Left cardiac atrium (tissue), 4 donors: ENCODE measurements at regions not wholly inside any gene's neighbourhood (a gene's known extent, or its start where the extent isn't known, plus 50 kb on each side); places are given as distances from the start of the nearest gene placed in this dataset.
"Not testable (repeated sequence)": the region's sequence is repeated elsewhere in the genome, so short reads cannot be mapped to it uniquely, and the experiment has no call there.

Experiments used
- ATAC-seq, 2 donors: fragments of 200-7000 bp; cut with Tn5 transposase; one replicate each; pipeline ENCODE4 v1.9.1; 2020; ENCODE audit warnings: mild to moderate bottlenecking in 2 of 2, moderate library complexity in 2 of 2
- DNase-seq: peaks from one replicate; pipeline ENCODE4 v3.0.0-alpha.2; 2020
- intact Hi-C, 2 donors: fragments of 100-400 bp; cut with DNase I; formaldehyde crosslinking; loops; one replicate each; pipeline versions ENCODE4 v1.14.1 to v1.15.1; 2022 to 2023
- donor health status: DM: no; HTN: yes; CAD: no.
- donor health status: DM: no; HTN: yes; CAD: no; lungs with severe emphysema.
- donor health status: DM: yes; HTN: yes; CAD: no.
- donor health status: Dilated cardiomyopathy.

- DNase-seq (no peak), ATAC-seq (no peak)
- intact Hi-C loops, result no loop called here
These were observed 57.7 kb downstream of the RAD51AP2 start for GRCh38 chr2:17460371-17461086.

GRCh38 chr2:17455343-17455742, 62.9 kb downstream of the RAD51AP2 start:
- intact Hi-C loops, result no loop called here
- DNase-seq (no peak), ATAC-seq (no peak)

- not testable (repeated sequence) for ATAC-seq
These were observed 72.0 kb downstream of the RAD51AP2 start for GRCh38 chr2:17446191-17446590.

GRCh38 chr2:17445744-17446143, 72.5 kb downstream of the RAD51AP2 start:
- ATAC-seq, result no peak
- intact Hi-C loops, result no loop called here
- DNase-seq, result no peak

More at GRCh38 chr2:17446191-17446590, 72.0 kb downstream of the RAD51AP2 start:
- DNase-seq, intact Hi-C loops: not testable (repeated sequence)

GRCh38 chr2:17442334-17442733, 75.9 kb downstream of the RAD51AP2 start:
- intact Hi-C loops, result no loop called here
- ATAC-seq (no peak), DNase-seq (no peak)

- DNase-seq (no peak), ATAC-seq (no peak)
- intact Hi-C loops, result no loop called here
These were observed 76.5 kb downstream of the RAD51AP2 start for GRCh38 chr2:17441790-17442189.

- no peak for ATAC-seq
- DNase-seq, result no peak
- intact Hi-C loops, result no loop called here
These were observed 77.0 kb downstream of the RAD51AP2 start for GRCh38 chr2:17441055-17441771.

- intact Hi-C loops, result no loop called here
- no peak for ATAC-seq
- no peak for DNase-seq
These were observed 87.9 kb downstream of the RAD51AP2 start for GRCh38 chr2:17430326-17430725.

- intact Hi-C loops, result no loop called here
- ATAC-seq (no peak), DNase-seq (no peak)
These were observed 89.1 kb downstream of the RAD51AP2 start for GRCh38 chr2:17429130-17429529.

GRCh38 chr2:17427401-17427800, 90.8 kb downstream of the RAD51AP2 start:
- intact Hi-C loops, result no loop called here
- ATAC-seq (no peak), DNase-seq (no peak)

GRCh38 chr2:17426743-17427142, 91.5 kb downstream of the RAD51AP2 start:
- intact Hi-C loops, result no loop called here
- no peak for DNase-seq
- no peak for ATAC-seq

- intact Hi-C loops, result no loop called here
- no peak for ATAC-seq
- no peak for DNase-seq
These were observed 96.2 kb downstream of the RAD51AP2 start for GRCh38 chr2:17422061-17422460.

- DNase-seq, result no peak
- intact Hi-C loops, result no loop called here
- ATAC-seq, result no peak
These were observed 101.3 kb downstream of the RAD51AP2 start for GRCh38 chr2:17416884-17417391.

GRCh38 chr2:17413036-17413435, 105.2 kb downstream of the RAD51AP2 start:
- DNase-seq (no peak), ATAC-seq (no peak)
- intact Hi-C loops, result no loop called here

- ATAC-seq (no peak), DNase-seq (no peak)
- intact Hi-C loops, result no loop called here
These were observed 117.1 kb downstream of the RAD51AP2 start for GRCh38 chr2:17401096-17401495.

- DNase-seq, result no peak
- ATAC-seq, result no peak
- intact Hi-C loops, result no loop called here
These were observed 119.5 kb downstream of the RAD51AP2 start for GRCh38 chr2:17398770-17399169.

GRCh38 chr2:17388798-17389197, 129.4 kb downstream of the RAD51AP2 start:
- intact Hi-C loops, result no loop called here
- DNase-seq, result no peak

GRCh38 chr2:17387591-17387990, 130.6 kb downstream of the RAD51AP2 start:
- intact Hi-C loops, result no loop called here
- DNase-seq (no peak), ATAC-seq (no peak)

More at GRCh38 chr2:17388798-17389197, 129.4 kb downstream of the RAD51AP2 start:
- peak in 1 of 2 donors; percentile 45 for ATAC-seq

GRCh38 chr2:17386771-17387170, 131.5 kb downstream of the RAD51AP2 start:
- no peak for DNase-seq
- ATAC-seq, result no peak
- intact Hi-C loops, result no loop called here

- no peak for DNase-seq
- no peak for ATAC-seq
- intact Hi-C loops, result no loop called here
These were observed 138.2 kb downstream of the RAD51AP2 start for GRCh38 chr2:17380003-17380402.

- DNase-seq (no peak), ATAC-seq (no peak)
- intact Hi-C loops, result no loop called here
These were observed 143.0 kb downstream of the RAD51AP2 start for GRCh38 chr2:17375262-17375661.
